T-helper 1 cell treated with Interleukin-12 subunit alpha and Interleukin-12 subunit beta and Interleukin-4 antibody, amounts not matched to agents 30 ng/mL and 1 ng/mL, for 36 hours (primary cell): ENCODE measurements at regions not wholly inside any gene's neighbourhood (a gene's known extent, or its start where the extent isn't known, plus 50 kb on each side); places are given as distances from the start of the nearest gene placed in this dataset.

Experiments used
- intact Hi-C: fragments of 100-400 bp; cut with micrococcal nuclease; formaldehyde crosslinking; loops from one replicate; pipeline ENCODE4 v1.15.1; 2024

DNA sequence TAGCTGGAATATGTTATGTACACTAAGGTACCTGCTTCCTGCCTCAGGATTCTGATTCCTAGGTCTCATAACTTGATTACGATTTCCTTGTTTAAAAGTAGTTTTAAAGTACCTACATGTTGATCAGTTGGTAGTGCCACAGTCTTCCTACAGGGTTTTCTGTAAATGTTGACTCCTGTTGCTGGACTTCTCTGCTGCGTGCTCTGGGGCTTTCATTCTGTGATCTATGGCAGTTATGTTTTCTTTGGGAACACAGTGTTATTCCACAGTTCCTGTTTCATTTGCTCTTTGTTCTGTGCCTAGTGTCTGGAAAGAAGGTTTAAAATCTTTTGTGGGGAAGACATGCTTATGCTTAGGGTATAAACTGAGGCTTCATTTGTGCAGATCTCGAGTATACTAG lies 343.5 kb downstream of the PLK2 start:
- intact Hi-C loops, result no loop called here

DNA sequence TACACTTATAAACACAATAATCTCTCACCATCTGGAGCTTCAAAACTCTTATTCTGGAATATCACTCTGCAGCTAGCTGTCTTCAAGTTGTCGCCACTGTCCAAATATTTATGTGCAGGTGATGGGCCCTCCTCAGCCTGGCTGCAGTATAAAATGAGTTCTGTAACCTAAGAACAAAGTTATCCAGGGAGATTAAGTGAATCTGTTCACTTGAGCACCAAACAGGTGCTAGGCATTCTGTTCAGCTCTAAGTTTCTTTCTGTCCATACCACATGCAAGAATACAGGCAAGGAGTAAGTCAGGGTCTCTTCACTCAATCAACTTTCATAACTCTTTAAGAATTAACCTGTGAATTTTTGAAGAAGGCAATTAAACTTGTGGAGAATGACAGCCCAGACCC lies 344.1 kb downstream of the PLK2 start:
- intact Hi-C loops, result no loop called here

DNA sequence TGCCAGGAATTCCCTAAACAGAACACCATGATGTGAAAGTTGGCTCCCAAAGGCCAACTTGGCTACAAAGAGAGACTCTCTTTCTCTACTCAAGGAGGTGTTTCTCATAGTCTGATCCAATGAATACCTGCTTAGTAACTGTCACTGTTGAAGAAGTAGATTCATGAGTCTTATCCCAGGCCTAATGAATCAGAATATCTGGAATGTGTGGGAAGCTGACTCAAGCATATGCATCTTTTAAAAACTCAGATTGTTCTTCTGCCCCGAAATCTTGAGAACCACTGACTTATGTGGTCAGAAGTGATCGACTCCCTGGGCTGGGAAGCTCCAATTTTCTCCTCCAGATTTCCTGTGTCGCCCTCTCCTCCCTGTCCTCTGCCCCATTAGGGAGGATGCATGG lies 345.6 kb downstream of the PLK2 start:
- intact Hi-C loops, result no loop called here

DNA sequence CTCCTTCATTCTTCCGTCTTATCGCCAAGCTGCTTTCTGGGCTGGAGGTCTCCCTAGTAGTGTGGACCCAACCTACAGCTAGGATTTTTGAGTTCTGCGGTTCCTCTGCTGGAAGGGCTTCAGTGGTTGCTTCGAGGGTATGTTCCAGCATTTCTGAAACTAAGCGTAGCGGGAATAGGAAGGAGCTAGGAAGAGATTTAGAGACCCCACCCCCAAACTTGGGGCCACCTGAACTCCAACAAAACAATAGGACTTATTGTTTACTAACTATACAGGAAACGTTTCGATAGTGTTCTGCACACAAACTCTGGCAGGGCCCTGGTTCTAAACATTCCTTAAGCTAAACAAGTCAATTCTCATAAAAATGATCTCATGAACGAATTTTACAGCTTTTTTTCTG lies 346.7 kb downstream of the PLK2 start:
- intact Hi-C loops, result no loop called here

DNA sequence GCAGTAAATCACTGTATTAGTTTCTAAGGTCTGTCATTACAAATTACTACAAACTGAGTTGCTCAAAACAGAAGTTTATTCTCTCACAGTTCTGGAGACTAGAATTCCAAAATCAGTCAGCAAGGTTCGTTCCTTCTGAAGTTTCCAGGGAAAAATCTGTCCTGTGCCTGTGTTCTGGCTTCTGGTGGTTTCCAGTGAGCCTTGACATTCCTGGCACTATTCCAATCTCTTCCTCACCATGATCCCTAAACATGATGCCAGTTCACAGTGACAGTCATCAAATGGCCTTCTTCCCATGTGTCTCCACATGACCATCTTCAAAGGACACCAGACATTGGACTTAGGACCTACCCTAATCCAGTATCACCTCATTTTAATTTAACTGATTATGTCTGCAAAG lies 351.4 kb downstream of the PLK2 start:
- intact Hi-C loops, result no loop called here

DNA sequence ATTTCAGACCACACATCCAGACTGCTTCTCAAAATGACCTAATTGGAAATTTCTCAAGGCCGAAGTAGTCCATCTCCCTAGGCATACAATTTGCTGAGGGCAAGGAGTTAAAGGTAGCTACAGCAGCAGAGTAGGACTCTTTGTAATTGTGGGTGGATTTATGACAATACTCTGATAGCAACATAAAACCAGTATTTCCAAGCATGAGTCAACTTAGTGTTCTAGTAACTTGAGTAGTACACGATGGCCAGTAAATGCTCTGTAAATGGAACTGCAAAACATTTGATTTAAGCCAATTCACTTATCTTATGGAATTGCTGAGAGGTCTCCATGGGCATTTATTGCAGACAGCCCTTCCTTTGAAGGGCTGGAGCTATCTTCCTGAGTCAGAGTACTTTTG lies 352.2 kb downstream of the PLK2 start:
- intact Hi-C loops, result no loop called here

DNA sequence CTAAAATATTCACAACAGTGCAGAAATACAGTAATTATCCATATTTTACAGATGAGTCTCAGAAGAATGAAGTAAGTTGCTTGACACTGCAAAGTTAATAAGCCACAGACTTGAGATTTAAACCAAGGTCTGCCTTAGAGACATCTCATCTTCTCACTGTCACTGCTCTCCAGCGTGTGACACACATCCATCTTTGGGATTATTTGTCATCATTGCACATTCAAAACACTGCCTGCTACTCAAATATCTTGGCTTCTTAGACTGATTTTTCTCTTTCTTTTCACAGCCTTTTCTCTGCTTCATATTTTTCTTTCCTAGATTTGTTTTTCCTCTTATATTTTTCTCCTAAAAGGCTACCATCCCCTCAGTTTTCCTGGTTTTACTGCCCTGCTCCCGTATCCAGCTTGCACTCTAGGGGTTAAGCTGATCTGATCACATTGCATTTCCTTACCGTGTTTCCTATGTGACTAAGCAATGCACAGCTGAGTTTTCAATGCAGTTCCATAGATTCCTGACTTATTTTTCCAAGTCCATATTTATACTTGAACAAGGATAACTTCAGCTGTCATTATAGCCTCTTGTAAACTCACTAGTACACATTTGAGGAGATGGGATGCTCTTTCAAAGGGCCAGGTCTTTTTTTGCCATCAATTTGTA lies 353.0 kb downstream of the PLK2 start:
- intact Hi-C loops, result no loop called here

DNA sequence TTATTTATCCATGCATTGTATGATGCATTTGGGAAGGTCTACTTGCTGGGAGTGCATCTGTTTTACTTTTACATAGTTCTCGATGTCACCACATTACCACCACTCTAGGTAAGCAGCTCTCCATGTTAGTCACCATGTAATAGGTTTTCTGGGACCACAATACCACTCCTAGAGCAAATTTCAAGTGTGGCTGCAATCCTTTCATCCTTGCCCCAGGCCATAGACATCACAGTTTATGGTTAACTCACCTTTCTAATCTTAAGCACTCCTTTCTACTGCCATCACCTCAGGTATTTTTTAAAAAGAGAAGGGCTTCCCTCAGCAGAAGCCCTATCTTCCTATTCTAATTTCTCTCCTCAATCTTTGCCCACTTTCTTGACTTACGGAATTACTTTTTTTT lies 354.1 kb downstream of the PLK2 start:
- intact Hi-C loops, result no loop called here

DNA sequence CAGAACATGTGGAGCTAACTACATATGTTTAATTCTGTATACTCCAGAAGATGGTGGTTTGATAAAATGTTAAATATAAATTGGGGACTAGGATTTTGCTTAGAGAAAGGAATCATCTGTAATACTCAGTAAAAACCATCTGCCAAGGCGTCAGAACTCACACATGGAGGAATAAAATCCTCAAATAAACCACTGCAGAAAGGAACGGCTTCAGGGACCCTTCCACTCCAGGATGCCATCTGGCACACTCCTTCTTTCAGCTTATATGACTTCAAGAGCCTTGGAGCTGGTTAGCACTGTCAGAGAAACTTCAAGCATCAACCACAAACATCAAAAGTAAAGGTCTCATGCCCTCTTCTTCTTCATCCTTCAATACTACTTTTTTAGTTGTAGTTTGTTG lies 360.6 kb downstream of the PLK2 start:
- intact Hi-C loops, result no loop called here

DNA sequence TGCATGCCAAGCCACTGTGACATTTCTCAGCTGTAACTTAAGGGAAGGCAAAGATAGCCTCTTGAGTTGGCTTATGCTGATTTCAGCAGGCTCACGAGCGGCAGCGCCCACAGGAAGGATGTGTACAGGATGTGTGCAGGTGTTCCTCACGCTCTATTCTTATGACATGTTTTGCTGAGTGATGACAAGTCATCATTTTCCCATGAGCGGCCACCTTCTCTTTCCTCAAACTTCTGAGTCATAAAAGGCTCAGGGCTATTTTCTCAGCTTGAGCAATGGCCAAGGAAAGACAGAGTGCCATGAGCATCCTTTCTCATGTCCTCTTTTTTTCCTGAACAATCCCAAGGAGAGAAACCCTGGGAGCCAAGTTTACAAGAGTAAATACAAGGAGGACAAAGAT lies 365.9 kb downstream of the PLK2 start:
- intact Hi-C loops, result no loop called here

DNA sequence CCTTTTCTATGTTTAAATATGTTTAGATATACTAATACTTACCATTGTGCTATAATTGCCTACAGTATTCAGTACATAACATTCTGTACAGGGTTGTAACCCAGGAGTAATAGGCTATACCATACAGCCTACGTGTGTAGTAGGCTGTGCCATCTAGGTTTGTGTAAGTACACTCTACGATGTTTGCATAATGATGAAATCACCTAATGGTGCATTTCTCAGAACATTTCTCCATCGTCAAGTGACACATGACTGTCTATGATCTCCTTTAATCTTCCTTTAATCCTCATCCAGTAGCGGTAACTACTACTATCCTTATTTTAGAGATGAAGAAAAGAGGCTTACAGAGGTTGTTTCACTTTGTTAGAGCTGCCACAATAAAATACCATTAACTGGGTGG lies 369.2 kb downstream of the PLK2 start:
- intact Hi-C loops, result no loop called here

DNA sequence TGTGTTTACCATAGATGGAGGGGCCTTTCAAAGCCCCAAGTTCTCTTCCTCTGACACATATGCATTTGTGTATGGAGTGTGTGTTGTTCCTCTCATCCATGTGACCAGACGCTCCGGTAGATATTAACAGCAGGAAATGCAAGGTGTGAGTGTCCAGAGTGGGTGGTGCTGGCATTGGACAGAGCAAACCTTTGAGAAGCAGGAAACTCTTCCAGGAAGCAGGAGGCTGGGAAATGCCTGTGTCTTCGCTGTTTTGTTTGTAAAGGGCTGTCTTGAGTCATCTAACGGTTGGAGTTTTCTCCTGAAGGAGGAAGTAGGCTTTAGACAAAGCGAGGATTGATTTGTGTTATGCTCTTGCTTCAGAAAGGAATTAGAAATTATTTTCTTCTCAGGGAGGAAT lies 370.9 kb downstream of the PLK2 start:
- intact Hi-C loops, result no loop called here

DNA sequence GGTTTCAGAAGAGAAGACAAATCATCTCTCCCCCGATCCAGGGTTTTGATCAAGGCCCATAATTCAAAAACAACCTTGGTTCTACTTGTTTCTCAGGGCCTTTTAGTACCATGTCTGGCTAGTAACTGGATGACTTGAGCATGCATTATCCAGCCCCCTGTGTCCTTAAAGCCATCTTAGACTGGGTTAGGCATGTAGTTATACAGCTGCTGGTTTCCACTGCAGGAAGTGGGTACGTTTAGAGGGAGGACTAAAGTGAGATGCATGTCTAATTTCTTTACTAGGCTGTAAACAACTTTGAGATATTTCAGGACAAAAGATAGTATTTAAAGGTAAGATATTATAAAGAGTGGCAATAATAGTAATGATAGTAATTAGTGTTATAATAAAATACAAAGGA lies 372.0 kb downstream of the PLK2 start:
- intact Hi-C loops, result no loop called here

DNA sequence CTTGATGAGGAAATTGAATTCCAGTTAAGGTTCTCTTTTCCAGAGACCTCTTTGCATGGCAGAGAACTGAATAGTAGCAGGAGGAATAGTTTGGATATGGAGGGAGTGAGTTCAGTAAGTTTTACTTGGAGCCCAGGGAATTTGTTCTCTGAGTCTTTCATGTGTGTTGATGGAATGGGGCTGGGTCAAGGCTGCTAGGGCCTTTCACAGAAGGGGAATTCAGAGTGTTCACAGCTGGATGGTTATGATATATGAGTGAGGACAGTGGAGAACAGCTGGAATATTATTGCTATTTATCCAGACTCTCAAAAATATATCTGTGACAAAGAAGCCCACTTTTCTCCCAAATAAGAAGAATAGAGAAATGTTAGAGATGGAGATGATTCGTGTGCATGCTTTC lies 372.8 kb downstream of the PLK2 start:
- intact Hi-C loops, result no loop called here

DNA sequence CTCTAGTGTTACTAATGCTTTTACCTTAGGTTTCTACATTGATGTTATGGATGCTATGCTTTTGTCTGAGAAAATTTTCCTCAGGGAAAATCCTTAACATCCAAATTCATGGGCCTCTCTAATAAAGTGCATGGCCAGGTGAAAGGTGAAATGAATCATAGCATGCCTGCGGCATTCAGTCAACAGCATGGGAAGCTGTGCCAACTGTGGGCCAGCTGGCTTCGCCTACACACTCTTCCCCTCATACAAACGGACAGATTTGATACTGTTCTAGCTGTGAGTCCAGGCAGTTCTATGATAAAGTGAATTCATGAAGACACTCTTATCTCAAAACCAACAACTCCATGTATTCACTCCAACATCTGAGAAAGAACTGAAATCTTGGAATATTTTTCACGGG lies 374.1 kb downstream of the PLK2 start:
- intact Hi-C loops, result no loop called here

DNA sequence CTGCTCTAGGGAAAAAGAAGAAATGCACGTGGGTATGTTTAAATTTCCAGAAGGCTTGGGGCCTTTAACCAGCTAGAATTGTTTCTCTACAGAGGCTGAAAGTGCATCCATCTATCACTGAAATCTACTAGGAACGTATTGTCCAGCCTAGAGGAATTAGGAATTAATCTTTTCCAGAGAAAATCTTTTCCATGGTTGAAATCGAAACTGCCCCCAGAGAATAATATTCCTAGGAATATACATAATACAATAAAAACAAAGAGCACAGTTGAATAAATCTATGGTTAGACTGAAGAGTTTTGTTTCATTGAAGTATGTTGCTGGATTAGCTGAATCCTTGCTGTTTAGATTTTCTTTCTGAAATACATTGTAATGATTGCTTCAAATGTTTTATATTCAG lies 378.5 kb downstream of the PLK2 start:
- intact Hi-C loops, result no loop called here

DNA sequence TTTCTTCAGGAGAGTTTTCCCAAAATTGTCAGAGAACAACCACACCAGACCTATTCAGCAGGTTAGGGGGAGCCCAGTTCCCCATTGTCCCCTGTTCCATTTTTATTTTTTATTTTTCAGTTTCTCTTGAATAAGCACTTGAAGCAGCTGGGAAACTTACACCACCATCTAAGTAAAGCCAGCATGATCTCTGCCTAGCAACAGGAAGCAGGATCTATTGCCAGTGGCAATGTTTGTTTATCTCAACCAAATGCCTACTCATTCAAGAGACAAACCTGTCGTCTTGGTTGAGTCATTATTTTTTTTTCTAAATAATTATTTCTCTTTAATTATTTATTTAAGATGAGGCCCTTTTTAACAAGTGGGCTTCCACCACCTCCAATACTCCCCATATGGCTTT lies 379.3 kb downstream of the PLK2 start:
- intact Hi-C loops, result no loop called here

DNA sequence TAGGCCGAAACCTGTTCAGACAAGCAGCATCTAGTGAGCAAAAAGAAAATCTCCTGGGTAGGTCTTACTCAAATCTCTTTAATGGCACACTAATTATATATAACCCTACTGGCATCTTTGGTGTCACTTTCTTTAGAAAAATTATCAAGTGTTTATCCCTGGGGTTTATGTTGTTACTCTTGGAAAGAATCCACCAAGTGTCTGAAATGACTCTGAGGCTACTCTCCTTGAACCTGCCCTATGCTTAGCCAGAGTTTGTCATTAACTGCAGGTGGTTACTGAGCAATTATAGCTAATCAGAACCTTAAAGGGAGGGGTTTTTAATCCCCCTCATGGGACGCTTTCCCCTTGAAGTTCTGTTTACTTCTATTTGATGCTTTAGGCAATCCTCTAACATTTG lies 381.9 kb downstream of the PLK2 start:
- intact Hi-C loops, result no loop called here

DNA sequence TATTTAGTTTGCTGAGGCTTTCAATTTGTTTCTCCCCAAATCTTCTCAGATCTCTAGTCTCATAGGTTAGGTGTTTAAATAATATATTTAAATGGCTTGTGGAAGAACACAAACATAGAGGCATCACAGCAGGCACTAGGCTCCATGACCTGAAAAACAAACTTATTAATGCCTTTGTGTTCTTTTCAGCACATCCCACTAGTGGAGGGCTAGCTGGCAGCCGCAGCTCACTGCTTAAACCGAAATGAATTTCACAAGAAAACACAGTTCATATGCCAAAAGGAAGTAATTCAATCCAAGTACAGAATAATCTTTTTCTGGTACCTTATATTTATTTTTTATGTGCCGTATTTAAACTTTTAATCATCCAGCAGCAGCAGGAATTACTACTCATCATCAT lies 382.5 kb downstream of the PLK2 start:
- intact Hi-C loops, result no loop called here

DNA sequence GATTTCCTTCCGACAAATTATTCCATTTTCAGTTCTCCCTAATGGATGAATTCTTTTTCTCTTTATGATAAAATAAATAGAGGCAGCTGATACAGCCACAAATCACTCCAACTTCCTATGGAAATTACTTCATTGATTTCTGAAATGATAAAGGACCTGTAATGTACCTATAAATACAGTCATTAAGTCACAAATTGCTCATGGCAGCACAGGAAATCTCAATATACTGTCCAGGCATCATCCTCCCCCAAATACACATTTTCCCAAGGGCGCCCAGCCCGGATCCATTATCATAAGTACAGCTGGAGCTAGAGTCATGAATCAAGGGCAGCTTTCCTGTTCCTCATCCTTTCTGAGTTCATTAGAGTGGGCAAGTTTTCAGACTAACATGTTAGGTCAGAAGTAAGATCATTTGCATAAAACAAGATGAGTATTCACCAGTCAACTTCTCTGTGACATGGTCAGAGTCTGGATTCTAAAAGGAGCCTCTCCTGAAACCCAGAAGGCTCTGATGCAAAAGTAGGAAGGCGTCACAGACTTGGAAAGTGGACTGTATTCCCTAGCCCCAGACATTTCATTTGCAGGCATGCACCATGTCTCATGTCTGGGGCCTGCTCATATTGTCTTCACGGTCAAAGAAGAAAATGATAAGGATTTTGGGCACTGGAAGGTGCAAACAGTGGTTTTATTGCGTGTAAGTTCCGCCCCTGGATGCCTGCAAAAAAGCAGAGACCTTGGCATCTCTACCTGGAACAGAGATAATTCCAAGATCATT lies 383.2 kb downstream of the PLK2 start:
- intact Hi-C loops, result no loop called here

DNA sequence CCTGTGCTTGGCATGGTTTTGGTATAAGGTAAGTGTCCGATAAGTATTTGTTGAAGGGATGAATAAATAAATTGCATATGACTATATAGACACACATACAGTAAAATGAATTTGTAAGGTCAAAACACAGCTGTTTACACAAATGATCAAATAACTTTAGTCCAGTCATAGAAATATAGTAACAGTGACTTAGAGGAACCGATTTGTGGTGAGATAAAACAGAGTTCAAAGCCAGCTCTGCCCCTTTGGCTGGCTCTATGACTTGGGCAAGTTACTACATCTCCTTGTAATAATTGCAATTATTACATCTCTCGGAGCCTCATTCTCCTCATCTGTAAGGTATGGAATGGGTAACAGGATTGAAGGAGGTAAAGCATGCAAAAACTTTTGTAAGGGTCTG lies 384.0 kb downstream of the PLK2 start:
- intact Hi-C loops, result no loop called here

DNA sequence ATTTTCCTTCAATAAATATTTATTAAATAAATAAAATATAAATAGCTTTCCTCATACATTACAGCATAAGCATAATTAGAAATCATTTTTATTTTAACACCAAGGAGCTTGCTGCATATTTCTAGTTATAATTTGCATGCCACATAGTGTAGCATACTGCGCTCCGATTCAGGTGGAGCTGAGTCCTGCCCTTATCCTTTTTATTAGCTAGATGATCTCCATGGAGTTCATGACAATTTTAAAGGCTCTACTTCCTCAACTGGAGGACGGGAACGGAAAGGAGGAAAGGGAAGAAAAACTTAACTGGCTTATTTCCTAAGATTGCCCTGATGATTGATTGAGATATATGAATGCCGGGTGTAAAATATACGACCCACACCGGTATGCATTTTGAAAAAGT lies 385.2 kb downstream of the PLK2 start:
- intact Hi-C loops, result no loop called here

DNA sequence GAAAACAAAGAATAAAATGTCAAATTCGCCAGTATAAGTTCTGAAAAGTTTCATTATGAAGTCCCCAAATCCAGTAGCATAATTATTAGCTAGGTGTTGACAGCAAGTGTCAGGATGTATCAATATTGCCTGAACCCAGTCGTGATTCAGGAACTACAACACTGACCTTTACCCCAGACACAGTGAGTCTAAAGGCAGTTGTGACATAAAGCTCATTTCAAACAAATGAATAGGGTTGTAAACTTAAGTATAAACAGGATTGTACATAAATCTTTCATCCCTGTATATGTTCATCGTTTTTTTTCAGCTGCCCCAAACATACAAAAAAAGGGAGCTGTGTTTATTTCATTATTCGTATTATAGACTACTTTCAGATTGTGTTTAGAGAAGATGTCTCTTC lies 385.7 kb downstream of the PLK2 start:
- intact Hi-C loops, result no loop called here
